ENCODE measurements at regions not wholly inside any gene's neighbourhood (a gene's known extent, or its start where the extent isn't known, plus 50 kb on each side); places are given as distances from the start of the nearest gene placed in this dataset.
"Not testable (repeated sequence)": the region's sequence is repeated elsewhere in the genome, so short reads cannot be mapped to it uniquely, and the experiment has no call there.

DNA sequence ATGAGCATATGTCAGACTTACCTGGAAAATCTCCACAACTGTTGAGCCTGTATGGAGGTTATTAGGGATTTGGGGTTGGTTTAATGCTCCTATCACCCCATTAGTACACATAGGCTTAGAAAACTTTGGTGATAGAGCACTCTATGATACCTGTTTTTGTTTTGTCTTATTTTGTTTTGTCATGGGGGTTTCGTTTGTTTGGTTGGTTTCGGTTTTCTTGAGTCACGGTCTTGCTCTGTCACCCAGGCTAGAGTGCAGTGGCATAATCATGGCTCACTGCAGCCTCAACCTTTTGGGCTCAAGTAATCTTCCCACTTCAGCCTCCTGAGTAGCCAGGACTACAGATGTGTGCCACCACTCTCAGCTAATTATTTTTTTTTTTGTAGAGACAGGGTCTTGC lies 70.0 kb downstream of the MZT1 start:
- no peak for DNase-seq

GRCh38 chr13:72656357-72656756 lies 71.1 kb downstream of the MZT1 start:
- no peak for DNase-seq

- DNase-seq: no peak
These were observed 73.9 kb downstream of the MZT1 start for GRCh38 chr13:72653506-72653905.

DNA sequence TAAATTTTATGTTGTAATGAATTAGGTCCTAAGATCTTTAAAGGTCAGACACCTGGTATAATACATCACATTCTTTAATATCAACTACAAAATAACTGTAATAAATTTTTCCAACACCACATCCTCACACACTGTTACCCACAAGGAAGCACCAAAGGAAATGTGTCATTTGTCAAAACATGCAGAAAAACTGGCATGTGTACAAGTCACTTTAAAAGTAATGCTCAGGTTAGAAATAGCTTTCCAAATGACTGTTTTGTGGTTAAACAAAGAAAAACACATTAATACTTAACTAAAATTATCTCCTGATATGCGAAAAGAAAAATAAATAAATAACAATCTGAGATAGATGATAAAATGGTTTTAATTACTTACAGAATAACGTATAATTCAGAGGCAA lies 74.7 kb downstream of the MZT1 start:
- no peak for DNase-seq

- no peak for DNase-seq
These were observed 76.3 kb downstream of the MZT1 start for GRCh38 chr13:72651144-72651543.

DNA sequence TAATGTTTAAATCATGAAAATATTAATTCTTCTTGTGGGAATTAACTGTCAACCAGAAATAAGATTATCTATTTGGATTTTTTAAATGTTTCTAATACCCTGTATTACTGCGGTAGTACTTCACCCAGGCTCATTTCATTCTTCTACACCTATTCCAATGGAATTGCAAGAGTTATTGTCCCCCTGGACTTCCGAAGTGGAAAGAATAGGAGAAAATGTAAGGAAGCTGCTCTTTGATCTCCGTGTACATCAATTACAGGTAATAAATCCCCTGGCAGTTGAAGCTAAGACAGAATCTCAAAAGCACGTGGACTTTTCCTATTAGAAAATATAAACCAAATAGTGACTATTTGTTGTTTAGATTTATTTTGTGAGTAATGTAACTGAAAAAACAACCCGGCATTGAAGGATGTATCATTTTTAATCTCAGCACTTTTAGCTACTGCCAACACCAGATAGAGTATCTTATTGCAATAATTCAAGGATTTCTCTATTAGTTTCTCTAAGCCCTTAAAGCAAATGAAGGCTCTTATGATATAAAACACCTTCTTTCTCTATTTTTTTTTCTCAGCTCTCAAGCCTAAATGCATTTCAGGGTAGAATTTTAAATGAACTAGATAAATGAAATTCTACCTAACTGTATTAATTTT lies 77.3 kb downstream of the MZT1 start:
- no peak for DNase-seq

DNA sequence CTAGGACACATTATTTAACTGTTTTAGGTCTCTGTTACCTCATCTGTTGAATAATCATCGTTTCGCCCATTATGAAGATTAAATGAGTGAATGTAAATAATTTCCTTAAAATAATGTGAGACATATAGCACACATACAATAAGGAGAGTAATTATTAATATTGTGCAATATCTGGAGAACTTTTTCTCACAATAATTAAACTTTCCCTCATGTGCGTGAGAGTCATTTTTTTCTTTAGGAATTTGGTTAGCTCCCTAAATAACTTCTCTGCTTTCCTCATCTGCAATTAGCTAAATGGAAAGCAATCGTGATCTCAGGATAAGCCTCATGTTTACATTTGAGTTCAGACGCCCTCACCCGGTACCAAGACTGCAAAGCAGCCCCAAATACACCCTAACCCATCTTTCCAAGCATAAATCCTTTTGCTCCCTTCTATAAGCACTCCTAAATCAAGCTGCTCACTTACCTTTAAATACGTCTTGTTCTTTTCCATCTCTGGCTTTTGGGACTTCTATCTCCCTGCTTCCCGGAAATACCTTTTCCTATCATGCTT lies 78.8 kb downstream of the MZT1 start:
- DNase-seq: no peak

- no peak for DNase-seq
These were observed 80.0 kb downstream of the MZT1 start for GRCh38 chr13:72647422-72647821.

DNA sequence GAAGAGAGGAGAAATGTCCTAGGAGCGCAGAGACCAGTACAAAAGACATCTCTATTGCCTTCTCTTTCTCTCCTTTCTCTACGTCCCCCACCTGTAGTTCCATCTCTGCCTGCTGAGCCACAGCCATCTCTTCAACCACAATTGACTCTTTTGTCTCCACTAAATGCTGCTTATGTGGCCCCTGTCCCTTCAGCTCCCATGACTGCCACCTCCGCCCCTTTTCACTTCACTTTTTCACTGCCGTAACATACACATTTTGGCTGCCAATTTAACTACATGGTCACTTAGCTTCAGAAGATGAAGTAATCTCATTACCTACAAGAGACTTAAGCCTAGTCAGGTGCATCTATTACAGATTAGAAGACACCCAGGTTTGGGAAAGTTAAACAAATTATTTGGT lies 81.9 kb downstream of the MZT1 start:
- no peak for DNase-seq

- DNase-seq: peak; percentile 69
These were observed 84.0 kb downstream of the MZT1 start for GRCh38 chr13:72643311-72643989.

DNA sequence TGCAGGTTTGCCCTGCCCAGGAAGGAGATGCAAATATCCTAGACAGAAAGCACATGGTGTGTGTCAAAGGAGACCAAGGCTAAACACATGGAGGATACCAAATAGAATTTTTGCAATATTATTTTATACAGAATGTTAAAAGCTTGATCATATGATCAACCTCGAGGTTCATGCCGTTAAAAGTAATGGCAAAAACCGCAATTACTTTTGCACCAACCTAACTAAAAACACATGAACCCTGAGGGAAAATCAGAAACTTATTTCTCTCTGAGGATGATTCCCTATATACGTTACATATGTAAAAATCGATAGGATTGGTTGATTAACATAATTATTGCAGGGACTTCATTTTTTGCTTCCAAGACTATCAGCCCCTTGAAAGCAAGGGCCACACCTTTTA lies 88.1 kb downstream of the MZT1 start:
- DNase-seq: no peak

DNA sequence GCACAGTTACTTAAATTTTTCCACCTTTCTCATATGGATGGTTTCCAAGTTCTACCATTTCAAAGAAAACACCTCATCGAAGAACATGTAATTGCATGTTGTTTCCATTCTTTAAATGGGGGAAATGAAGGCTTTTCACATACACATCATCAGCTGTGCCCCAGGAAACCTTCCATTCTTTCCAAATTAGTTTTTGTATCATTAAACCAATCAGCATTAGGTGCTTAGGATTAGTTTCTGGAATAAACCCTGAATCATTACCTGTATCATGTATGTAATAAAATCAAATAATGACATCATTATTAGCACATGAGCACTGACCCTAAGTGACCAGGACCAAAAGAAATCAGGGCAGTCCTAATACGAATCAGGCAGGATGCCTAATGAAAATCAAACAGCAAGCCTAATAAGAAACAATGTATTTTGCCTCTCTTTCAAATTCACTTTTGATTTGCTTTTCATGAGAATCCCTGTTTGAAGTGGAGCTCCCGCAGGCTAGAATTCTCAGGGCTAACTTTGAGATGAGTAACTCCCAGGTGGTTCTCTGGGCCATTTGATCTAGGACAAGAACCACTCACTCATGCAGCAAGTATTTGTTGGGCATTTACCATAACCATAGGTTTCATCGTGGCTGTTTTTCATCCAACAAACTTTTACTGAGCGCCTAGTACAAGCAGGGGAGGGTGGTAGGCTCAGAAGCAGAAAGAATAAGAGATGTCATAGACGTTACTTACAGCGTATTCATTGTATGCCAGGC lies 89.2 kb downstream of the MZT1 start:
- DNase-seq: no peak

- DNase-seq: no peak
These were observed 89.9 kb downstream of the MZT1 start for GRCh38 chr13:72637561-72637960.

DNA sequence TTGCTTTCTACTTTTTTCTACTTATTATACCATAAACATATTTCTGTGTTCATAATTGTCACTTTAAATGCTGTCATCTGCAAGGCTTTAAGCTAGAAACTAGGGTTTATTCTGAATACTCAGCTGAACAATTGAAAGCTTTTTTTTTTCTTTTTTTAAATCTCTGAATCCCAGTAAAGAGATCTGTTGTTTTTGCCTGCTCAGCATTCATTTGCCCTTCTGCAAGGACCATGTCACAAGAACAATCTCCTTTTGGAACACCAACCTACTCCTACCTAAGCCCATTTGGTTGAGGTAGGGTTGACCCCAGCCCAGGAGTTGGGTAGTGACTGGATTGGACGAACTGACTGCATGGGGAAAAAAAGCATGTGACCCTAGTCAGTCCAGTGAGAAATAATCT lies 92.6 kb downstream of the MZT1 start:
- DNase-seq: no peak

DNA sequence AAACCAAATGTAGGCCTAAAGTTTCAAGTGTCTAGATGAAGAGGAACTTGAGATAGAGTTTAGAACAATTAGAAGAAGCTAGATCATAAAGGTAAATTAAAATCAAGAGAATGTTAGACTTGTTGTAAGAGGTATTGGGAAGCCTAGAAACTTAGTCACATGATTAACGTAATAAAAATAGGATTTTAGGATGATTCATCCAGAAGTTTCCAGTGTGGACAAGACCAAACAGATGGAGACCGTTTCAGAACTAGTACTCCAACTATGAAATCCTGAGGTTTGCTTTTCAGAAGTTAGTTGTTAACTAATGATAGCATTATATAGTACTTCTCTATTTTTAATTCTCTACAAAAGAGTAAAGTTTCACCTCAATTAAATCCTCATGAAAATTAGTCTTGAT lies 104.9 kb downstream of the MZT1 start:
- DNase-seq: no peak

- no peak for DNase-seq
These were observed 106.6 kb downstream of the MZT1 start for GRCh38 chr13:72620874-72621273.

- no peak for DNase-seq
These were observed 109.5 kb downstream of the MZT1 start for GRCh38 chr13:72617951-72618350.

GRCh38 chr13:72617186-72617585 lies 110.2 kb downstream of the MZT1 start:
- no peak for DNase-seq

- not testable (repeated sequence) for DNase-seq
These were observed 117.1 kb downstream of the MZT1 start for GRCh38 chr13:72610251-72610891.

DNA sequence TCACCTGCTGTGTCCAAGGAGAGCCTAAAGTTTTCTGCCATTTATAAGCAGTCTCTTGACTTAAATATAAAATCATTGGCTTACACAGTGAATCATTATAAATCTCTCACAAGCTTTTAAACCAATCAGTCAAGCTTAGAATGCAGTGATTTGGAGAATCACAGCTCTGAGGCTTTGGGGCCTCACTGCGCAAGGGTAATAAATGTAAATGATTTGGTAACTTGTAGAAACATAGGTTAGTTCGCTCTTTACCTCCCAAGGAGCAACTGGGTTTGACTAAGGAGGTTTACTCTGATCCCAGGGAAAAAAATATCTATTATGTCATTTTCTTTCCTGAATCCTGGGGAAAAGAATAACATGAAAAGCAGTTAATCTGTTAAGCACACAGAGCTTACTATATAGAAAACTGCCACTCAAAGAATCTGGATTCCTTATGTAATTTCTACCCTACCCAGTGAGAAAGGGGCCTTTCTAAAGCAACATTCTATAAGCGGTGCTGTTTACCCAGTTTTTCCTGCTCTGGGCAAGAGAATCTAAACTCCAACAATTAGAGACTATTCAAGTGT lies 128.2 kb downstream of the MZT1 start:
- no peak for DNase-seq

GRCh38 chr13:72590091-72590740 lies 137.2 kb downstream of the MZT1 start:
- DNase-seq: no peak

DNA sequence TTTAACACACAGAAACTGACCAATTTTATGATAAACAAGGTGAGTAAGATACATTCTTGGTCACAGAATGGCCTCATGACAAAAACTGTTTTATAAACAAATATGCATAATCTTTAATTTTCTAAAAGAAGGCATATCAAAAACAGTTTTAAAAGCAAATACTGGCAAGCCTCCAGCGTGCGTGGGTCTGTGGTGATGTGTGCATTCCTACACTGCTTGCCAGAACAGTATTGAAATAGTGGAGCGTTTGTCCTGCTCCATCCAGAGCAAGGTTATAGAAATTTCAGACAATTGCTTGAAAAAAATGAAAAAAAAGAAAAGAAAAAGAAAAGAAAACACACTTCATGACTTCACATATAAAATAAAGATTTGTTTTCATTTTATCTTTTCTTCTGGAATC lies 140.9 kb downstream of the MZT1 start:
- no peak for DNase-seq

GRCh38 chr13:72585254-72585653 lies 142.2 kb downstream of the MZT1 start:
- no peak for DNase-seq

Data from activated CD8-positive, alpha-beta memory T cell treated with anti-CD3 and anti-CD28 coated beads for 24 hours (primary cell).